ENCODE measurements at regions not wholly inside any gene's neighbourhood (a gene's known extent, or its start where the extent isn't known, plus 50 kb on each side); places are given as distances from the start of the nearest gene placed in this dataset.
"Not testable (repeated sequence)": the region's sequence is repeated elsewhere in the genome, so short reads cannot be mapped to it uniquely, and the experiment has no call there.

DNA sequence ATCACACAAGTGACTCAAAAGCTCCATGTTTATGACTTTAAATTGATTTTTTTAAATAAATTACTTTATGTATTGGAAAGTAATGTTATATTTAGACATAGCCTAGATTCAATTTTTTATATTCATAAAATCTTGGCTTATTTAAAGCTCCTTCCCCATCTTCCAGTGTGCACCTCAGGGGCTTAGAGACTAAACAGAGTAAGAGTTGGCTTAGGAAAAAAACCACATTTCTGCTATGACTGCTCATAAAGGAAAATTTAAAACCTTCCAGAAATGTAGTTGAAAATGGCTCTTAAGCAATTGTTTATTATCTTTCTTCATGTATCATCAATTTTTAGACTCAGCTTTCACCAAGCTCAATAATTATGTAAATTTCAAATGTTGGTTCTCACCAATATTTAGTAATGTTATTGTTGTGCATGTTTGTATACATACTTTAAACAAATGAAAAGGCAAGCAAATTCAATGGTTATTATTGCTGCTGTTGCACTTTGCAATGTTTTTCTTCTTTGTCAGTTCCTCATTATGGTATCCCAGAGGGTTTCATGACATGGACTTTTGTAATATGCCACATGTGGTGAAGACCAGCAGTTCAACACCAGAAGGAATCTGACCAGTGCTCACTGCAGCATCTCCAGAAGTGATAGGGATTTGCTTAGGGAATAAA, 700.1 kb upstream of the ANKRD30A start:
- no peak for DNase-seq

DNA sequence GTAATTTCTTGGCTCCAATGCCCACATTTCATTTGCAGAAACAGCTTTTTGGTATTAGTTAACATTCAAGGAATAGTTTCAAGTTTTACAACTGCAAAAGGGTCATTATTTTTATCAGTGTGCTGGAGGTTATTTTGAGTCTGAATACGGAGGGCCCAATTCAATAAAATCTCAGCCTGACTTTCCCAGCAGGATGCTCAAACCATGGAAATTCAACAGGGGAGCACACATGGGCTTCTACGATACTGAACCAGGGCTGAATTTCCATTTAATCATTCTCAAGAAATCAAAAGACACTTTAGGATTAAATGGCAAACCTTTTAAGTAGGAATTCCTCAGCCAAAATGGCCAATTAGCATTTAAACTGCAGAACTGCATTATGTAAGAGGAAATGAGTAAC, 700.9 kb upstream of the ANKRD30A start:
- no peak for DNase-seq

GRCh38 chr10:36423821-36424248, 701.6 kb upstream of the ANKRD30A start:
- DNase-seq, result no peak

DNA sequence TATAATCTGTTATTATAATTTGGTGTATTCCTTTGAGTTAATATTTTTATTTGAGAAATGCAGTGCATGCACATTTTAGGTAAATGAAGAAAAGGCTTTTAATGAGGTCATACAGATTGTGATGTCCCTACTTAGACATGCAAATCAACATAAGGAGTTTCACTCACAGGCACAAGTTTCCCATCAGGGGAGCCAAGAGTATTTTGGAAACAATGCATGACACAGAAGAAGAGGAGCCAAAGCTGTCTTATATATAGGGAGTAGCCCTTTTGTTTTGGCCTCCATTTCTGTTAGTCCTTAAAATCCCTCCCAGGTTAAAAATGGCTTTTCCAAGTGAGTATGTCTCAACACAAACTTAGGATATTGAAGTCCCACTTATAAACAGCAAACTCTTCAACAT, 703.4 kb upstream of the ANKRD30A start:
- DNase-seq, result no peak

GRCh38 chr10:36416513-36416912, 708.9 kb upstream of the ANKRD30A start:
- no peak for DNase-seq

- no peak for DNase-seq
These were observed 712.5 kb upstream of the ANKRD30A start for GRCh38 chr10:36412942-36413341.

DNA sequence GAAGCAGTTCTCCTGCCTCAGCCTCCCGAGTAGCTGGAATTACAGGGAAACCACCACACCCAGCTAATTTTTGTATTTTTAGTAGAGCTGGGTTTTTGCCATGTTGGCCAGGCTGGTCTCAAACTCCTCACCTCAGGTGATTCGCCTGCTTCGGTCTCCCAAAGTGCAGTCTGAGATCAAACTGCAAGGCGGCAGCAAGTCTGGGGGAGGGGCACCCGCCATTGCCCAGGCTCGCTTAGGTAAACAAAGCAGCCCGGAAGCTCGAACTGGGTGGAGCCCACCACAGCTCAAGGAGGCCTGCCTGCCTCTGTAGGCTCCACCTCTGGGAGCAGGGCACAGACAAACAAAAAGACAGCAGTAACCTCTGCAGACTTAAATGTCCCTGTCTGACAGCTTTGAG, 725.2 kb upstream of the ANKRD30A start:
- not testable (repeated sequence) for DNase-seq

- DNase-seq, result no peak
These were observed 731.6 kb upstream of the ANKRD30A start for GRCh38 chr10:36393801-36394200.

GRCh38 chr10:36391405-36391804, 734.0 kb upstream of the ANKRD30A start:
- no peak for DNase-seq

- DNase-seq, result no peak
These were observed 735.2 kb upstream of the ANKRD30A start for GRCh38 chr10:36390221-36390620.

DNA sequence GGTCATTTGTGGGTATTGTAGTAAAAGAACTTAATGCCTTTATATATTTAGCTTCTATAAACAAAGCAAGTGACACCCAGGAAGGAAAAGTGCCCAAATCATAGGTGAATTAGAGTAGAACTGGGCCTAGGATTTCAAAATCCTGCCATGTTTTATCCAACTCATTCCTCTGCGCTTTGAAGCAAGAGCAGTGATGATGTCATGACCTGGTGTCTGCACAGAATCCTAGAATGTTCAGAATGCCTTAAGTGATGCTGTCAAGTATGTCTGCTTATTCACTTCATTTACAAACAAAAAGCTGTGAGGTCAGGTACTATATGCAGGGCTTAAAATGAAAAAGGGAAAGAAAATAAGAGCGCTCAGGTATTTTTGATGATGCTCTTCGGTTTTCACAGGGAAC, 737.2 kb upstream of the ANKRD30A start:
- no peak for DNase-seq

DNA sequence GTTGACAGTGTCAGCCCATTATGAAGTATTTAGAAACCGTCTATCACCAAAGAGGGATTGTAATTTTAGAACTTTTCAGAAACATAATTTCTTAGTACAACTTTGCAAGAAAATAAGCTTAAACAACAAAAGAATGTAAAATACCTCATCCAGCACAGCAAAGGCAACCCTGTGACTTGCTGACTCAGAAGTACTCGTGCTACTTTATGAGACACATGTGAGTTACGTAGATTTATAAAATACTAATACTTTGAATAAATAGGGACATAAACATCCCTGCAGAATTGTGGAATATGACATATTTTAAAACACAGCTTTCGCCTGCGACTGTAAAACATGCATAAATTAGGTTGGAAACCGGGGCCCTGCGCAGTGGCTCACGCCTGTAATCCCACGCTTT, 739.7 kb upstream of the ANKRD30A start:
- DNase-seq, result no peak

DNA sequence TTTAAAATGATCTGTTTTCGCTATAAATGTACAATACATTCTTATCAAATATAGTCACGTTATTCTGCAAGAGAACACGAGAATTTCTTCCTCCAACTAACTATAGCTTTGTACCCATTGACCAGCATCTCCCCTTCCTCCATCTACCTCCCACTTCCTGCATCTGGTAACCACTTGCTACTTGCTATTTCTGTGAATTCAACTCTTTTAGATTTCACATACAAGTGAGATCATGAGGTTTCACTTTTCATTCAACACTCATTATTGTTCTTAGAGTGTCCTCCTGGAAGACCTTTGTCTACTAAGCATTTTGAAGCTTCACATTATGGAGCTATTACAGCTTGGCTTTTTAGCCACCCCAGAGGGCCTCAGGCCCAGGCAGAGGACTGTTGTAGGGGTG, 741.3 kb upstream of the FZD8 start:
- DNase-seq, result no peak

- no peak for DNase-seq
These were observed 739.7 kb upstream of the FZD8 start for GRCh38 chr10:36381748-36382147.

DNA sequence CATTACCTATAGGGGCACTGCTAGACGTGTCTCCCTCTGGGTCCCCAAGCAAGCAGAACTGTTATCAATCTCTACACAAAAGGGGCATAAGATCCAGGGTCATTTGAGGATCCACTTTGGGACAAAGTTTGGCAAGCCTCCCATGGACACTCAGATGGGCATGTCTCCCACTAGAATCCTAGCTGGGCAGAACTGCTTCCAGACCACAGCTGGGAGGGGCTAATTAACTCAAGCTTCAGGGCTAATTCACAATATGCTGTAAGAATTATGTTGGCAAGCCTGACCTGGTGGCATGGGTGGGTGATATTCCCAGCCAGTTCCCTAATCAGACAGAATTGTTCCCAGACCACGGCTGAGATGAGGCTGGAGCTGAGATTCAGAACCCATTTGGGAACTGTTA, 738.4 kb upstream of the FZD8 start:
- DNase-seq, result no peak

- no peak for DNase-seq
These were observed 733.0 kb upstream of the FZD8 start for GRCh38 chr10:36375107-36375506.

DNA sequence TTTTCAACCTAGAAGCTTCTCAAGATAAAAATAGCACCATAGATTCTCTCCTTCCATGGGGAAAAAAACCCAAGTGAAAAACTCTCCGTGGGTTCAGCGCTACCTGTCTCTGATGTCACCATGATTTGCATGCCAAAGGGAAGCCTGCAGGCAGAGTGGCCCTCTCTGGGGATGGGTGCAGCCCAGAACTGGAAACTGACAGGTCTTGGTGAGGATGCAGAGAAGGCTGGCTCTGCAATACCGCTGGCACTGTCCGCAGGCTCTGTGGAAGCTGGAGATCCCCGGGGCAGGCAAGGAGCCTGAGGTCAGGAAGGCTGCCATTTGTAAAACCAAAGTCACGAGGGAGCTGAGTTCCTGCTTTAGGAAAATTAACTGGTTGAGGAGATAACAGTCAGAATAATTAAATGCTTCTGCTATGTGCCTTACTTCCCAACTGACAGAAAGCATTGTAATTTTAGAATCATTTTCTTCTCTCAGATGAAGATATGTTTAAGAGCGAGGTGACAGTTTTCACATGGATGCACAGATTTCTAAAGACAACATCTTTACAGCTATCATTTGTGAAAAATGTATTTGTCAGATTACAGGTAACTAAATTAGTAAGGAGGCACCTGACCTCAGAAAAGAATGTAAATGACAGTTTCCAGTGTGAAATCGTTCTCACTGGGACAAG, 731.5 kb upstream of the FZD8 start:
- no peak for DNase-seq

GRCh38 chr10:36367362-36367761, 725.3 kb upstream of the FZD8 start:
- no peak for DNase-seq

DNA sequence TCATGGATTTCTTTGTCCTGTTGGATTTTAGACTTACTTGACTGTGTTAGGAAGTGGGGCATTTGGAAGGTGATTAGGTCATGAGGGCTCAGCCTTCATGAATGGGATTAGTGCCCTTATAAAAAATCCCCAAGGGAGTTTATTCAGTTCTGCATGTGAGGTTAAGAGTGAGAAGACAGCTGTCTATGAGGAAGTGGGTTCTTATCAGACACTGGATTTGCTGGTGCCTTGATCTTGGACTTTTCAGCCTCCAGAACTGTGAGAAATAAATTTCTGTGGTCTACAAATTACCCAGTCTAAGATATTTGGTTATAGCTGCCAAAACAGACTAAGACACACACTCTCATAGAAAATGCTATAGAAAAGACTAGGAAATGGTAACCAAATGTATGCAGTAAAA, 724.7 kb upstream of the FZD8 start:
- DNase-seq, result no peak

- DNase-seq, result no peak
These were observed 724.0 kb upstream of the FZD8 start for GRCh38 chr10:36366065-36366464.

- no peak for DNase-seq
These were observed 720.2 kb upstream of the FZD8 start for GRCh38 chr10:36362257-36362656.

GRCh38 chr10:36358736-36359135, 716.6 kb upstream of the FZD8 start:
- DNase-seq, result no peak

DNA sequence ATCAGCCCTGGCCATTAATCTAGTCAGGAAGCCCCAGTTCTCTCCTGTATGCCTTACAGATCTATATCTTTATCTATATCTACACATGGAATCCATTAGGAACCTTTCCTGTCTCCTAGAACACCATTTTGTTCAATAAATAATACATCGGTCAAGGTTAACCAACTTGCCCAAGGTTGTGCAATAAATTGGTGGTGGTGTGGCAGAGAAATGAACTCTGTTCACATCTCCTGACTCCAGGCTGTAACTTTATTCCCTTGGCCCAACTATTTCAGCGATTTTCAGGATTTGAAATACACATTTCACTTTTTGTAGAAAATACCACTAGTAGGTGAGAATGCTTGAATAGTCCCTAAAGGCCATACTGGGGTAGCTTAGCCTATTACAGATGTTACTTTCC, 712.5 kb upstream of the FZD8 start:
- no peak for DNase-seq

- DNase-seq, result no peak
These were observed 709.1 kb upstream of the FZD8 start for GRCh38 chr10:36351159-36351558.
